HG03159 (cell line): ENCODE measurements at regions not wholly inside any gene's neighbourhood (a gene's known extent, or its start where the extent isn't known, plus 50 kb on each side); places are given as distances from the start of the nearest gene placed in this dataset.

Experiments used
- ATAC-seq: cut with Tn5 transposase; IDR thresholded peaks from one replicate; pipeline ENCODE4 v1.9.1; 2021; ENCODE audit warnings: mild to moderate bottlenecking, moderate library complexity; ENCODE audit not compliant: unreplicated experiment

DNA sequence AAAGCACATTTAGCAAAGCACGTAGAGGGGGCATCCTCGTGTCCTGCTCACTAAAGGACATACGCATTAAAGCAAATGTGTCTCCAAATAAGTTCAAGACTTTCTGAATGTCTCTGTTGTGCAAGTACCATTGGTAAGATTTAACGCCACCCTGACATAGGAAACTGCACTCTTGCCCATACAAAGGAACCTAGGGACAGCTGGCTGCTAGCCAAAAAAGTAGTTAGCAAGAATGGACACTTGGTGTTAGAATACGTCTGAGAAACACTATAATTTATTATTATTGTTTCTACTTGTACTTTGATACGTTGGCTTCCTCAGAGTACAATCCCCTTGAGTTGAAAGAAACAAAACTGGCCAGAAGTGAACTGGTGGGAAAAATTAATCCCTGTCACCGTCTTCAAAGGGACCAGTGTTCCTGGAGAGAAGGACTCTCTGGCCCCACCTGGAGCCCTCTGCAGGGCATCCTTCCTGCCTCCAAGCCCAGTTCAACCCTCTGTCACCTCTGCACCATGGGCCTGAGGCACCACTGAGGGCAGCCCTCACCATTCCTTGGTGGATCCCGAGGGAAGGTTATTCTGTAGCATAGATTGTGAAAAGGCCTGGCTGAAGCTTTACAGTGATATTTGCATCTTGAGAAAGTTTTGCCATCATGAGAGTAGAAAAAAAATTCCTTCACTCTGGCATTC lies 51.4 kb upstream of the APCDD1 start:
- ATAC-seq: no peak

DNA sequence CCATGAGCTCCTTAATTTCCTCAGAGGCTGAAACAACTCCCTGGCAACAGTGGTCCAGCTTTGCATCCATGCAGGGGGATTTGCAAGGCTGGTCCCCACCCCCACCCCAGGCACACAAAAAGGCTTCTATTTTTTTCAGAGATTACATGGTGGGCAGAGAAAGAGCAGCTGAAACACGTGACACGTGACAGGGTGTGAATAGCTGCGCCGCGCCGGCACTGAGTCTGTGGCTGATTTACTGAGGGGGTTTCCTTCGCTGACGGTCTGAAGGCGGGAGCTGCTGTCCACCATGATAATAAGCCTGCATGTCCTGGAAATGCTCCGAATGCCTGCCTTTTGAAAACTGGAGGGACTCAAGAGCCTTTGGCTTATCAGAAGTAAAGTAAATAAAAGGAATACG lies 50.7 kb upstream of the APCDD1 start:
- ATAC-seq: no peak

DNA sequence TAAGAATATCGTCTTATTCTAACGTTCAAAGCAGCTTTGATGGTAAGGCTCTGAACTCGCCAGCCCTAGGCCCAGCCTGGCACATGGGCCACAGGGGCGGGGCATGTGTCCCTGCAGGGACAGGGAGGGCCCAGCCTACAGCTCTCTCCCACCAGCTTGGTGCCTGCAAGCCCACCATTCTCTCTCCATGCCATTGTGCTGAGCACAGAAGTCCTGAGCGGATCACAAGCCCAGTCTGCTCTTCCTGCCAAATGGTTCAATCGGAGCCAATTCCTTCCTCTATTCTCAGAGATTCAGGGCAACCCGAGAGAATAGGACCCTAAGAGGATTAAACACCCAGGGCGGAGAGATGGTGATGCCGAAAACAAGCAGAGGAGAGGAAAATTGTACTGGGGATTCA lies 50.3 kb upstream of the APCDD1 start:
- no peak for ATAC-seq
